ENCODE measurements at regions not wholly inside any gene's neighbourhood (a gene's known extent, or its start where the extent isn't known, plus 50 kb on each side); places are given as distances from the start of the nearest gene placed in this dataset.

DNA sequence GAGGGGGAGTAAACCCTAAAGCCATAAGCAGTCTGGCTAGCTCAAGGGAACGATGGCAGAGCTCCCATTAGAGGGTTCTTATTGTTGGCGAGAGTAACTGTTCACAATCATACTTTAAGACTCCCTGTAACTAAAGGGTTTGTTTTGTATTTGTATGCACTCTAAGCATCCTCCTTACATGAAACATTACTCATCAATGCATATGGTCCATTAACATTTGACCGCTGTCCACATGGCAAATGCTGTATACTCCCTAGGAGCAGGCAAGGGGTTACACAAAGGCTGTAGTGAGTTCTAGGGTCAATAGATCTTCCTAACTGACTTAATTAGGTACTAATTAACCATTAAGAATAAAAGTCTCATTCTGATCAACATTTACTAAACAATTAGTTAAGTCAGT, 95.3 kb upstream of the MRPS30 start:
- no peak overlapping the region for H3K4me3 ChIP-seq (ENCODE audit: low read depth, low read length)
- DNase-seq (ENCODE audit: low read depth, low spot score) = no peak
- no peak for TF ChIP-seq CTCF (IDR thresholded peaks at IDR 0.05; ENCODE audit: low read depth, low read length)
- in situ Hi-C loops (cut with HindIII; ENCODE audit: low sequenced_read_pairs) = no loop called here

DNA sequence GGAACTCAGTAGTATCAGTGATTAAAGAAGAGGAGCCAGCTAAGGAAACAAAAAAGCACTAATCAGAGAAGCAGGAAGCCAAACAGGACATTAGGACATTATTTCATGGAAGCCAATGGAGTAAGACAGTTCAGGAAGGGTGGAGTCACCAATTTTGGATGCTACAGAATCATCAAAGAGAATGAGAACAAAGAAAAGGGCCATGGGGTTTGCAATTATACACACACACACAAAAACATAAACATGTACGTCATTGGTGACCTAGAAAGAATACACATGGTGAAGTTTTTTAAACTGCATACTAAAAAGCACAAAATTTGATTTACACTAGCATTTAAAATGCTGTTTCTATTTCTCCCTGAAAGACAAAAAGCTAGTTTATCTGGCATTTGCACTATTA, 96.8 kb upstream of the MRPS30 start:
- TF ChIP-seq CTCF (IDR thresholded peaks at IDR 0.05; ENCODE audit: low read depth, low read length) = no peak
- in situ Hi-C loops (cut with HindIII; ENCODE audit: low sequenced_read_pairs) = no loop called here
- no peak overlapping the region for H3K4me3 ChIP-seq (ENCODE audit: low read depth, low read length)
- DNase-seq (ENCODE audit: low read depth, low spot score) = no peak

DNA sequence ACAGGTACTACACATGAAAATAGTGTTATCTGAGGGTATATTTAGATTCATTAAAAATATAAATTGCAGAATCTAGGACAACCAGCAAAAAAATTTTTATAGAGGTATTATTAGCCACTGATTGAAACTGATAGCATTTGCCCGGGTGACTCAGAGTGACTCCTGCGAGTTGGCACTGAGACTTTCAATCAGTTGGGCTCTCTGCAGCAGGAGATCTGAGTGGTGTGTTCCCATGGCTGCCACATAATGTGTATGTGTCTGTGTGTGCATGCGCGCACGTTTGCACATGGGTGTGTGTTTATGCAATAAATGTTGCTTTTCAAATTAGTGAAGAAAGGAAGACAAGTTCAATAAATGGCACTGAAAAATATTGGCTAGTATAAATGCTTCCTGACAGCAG, 100.1 kb upstream of the MRPS30 start:
- TF ChIP-seq CTCF (IDR thresholded peaks at IDR 0.05; ENCODE audit: low read depth, low read length) = no peak
- no peak for DNase-seq (ENCODE audit: low read depth, low spot score)
- no peak overlapping the region for H3K4me3 ChIP-seq (ENCODE audit: low read depth, low read length)
- in situ Hi-C loops (cut with HindIII; ENCODE audit: low sequenced_read_pairs) = no loop called here

GRCh38 chr5:44707721-44708120, 101.0 kb upstream of the MRPS30 start:
- in situ Hi-C loops (cut with HindIII; ENCODE audit: low sequenced_read_pairs) = no loop called here
- TF ChIP-seq CTCF (IDR thresholded peaks at IDR 0.05; ENCODE audit: low read depth, low read length) = no peak
- H3K4me3 ChIP-seq (ENCODE audit: low read depth, low read length) = no peak overlapping the region
- no peak for DNase-seq (ENCODE audit: low read depth, low spot score)

- DNase-seq (ENCODE audit: low read depth, low spot score) = no peak
- no peak overlapping the region for H3K4me3 ChIP-seq (ENCODE audit: low read depth, low read length)
- in situ Hi-C loops (cut with HindIII; ENCODE audit: low sequenced_read_pairs) = no loop called here
- TF ChIP-seq CTCF (IDR thresholded peaks at IDR 0.05; ENCODE audit: low read depth, low read length) = no peak
These were observed 111.7 kb upstream of the MRPS30 start for GRCh38 chr5:44697025-44697424.

DNA sequence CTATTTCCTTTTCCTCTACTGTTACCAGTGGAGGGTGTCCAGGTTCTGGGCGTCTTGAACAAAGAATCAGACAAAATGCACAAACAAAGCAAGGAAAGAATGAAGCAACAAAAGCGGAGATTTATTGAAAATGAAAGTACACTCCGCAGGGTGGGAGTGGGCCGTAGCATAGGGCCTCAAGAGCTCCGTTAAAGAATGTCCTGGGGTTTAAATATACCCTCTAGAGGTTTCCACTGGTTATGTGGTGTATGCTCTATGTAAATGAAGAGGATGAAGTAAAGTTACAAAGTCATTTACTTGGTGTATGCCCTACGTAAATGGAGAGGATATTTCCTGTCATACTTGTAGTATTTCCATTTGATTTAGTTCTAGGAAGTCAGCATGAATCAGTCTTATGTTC, 113.5 kb upstream of the MRPS30 start:
- no peak for TF ChIP-seq CTCF (IDR thresholded peaks at IDR 0.05; ENCODE audit: low read depth, low read length)
- in situ Hi-C loops (cut with HindIII; ENCODE audit: low sequenced_read_pairs) = no loop called here
- no peak for DNase-seq (ENCODE audit: low read depth, low spot score)
- H3K4me3 ChIP-seq (ENCODE audit: low read depth, low read length) = no peak overlapping the region

DNA sequence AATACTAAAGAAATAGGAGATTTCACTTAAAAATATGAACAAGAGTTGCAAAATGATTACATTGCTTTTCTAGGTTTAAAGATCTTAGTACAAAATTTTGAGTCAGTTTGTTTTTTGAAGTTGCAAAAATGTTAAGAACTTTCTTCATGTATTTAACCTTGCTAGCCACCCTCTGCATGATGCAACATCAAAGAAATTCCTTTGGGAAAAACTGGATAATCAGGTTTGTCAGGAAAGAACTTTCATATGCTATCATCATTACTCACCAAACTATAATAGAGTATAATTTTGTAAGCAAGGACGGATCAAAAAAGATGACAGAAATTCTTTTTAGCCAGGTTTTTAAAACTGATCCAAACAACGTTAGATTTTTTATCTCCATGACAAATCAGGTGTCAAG, 116.9 kb upstream of the MRPS30 start:
- DNase-seq (ENCODE audit: low read depth, low spot score) = no peak
- H3K4me3 ChIP-seq (ENCODE audit: low read depth, low read length) = no peak overlapping the region
- in situ Hi-C loops (cut with HindIII; ENCODE audit: low sequenced_read_pairs) = no loop called here
- no peak for TF ChIP-seq CTCF (IDR thresholded peaks at IDR 0.05; ENCODE audit: low read depth, low read length)

Data from astrocyte of the spinal cord (primary cell).